GM18517 (cell line): ENCODE measurements at regions not wholly inside any gene's neighbourhood (a gene's known extent, or its start where the extent isn't known, plus 50 kb on each side); places are given as distances from the start of the nearest gene placed in this dataset.
"Not testable (repeated sequence)": the region's sequence is repeated elsewhere in the genome, so short reads cannot be mapped to it uniquely, and the experiment has no call there.

Experiments used
- ATAC-seq: cut with Tn5 transposase; IDR thresholded peaks from one replicate; pipeline ENCODE4 v1.9.1; 2021; ENCODE audit warnings: mild to moderate bottlenecking, moderate library complexity; ENCODE audit not compliant: unreplicated experiment

DNA sequence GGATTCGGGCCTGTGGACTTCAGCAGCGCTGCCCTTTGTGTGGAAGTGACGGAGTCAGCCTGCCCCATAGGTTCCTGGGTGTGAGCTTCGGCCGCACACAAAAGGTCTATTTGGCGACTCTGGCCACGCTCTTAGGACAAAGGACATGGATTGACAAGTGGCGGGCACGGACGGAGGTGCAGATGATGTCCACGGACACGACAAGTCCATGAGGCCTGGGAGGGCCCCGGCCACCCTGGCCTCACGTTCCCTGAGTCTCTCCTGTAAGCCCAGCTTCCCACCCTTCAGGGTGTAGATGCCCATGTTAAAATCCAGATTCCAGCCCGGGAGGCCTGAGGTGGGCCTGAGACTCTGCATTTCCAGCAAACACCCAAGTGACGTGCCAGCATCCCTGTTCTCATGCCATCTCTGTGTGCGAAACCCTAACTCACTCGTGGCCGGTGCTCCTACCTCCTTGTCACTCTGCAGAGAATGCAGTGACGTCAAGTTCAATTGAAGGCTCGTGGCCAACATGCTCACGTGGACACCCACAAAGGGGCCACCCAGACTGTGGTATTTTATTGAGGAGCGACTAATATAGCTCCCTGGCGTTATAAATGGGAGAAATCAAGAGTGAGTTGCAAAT lies 111.7 kb downstream of the RTP5 start:
- ATAC-seq = no peak

DNA sequence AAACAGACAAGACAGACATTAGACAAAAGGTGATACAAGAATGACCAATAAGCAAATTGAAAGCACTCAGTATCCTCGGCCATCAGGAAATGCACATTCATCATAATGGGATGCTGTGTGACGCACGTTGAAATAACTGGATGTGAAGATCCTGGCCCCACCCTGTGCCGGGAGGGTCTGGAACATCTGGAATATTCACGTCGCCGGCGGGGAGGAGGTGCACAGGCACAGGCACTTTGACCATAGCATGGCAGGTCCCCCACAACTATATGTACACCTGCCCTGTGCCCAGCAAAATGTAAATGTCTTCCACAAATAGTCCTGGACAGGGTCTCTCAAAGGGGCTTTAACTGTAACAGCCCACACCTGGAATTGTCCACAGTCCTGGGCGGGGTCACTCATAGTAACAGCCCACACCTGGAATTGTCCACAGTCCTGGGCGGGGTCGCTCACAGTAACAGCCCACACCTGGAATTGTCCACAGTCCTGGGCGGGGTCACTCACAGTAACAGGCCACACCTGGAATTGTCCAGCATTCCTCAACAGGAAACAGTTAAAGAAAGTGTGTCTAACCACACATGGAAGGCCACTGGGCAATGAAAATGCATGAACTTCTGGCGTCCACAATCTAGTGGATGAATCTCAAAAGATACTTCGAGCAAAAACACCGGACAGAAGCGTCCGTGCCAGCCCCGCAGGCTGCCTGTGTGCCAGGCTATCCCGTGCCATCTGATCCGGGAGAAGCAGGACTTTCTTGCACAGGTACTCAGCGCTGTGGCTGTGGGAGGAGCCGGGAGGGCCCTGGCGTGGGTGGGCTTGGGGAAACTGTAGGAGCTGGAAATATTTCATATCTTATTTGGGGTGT lies 113.4 kb downstream of the RTP5 start:
- no peak for ATAC-seq

DNA sequence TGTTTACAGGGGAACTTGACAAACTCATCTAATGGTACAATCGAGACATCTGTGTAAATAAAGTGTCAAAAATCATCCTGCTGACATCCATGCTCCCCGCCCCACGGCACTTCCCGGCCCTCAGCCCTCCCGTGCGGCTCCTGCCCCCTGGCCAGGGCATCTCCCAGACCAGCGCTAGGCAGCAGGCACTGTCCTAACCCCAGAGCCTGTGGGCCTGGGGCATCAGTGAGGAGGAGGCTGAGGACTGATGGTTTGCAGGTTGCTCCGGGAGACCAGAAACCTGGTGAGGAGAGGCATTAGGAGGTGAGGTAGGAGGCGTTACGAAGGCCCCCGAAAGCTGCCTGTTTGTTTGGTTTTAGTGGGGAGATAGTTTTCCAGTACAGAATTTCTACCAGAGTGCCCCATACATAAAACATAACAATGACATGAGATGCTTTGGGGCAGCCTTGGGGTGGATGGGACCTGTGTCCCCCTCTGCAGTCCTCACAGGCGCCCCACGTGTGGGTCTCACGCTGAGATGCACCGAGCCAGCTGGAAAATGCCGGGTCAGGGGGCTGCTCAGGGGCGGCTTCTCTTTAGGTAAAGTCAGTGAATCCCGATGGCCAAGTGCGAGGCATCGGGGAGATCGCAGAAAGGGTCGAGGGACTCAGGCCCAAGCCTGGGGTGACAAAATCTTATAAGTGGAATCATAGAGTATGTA lies 114.2 kb downstream of the RTP5 start:
- no peak for ATAC-seq

- ATAC-seq = no peak
These were observed 114.7 kb downstream of the RTP5 start for GRCh38 chr2:241984271-241984655.

DNA sequence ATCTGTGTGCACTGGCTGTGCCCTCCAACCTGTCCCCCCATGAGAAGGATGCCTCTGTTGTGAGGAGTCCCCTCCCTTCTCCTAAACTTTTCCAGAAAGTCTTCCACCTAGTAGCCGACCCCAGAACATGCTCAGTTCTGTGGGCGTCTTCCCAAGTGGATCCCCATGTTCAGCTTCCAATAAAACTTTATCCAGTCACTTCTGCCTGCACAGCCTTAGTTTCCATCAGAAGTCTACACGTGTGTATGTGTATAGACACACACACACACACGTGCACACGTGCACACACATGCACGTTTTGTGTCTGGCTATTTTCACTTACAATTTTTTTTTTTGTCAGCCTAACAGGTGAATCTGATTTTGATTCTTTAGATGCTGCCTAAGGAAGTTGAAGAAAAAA lies 115.1 kb downstream of the RTP5 start:
- no peak for ATAC-seq

DNA sequence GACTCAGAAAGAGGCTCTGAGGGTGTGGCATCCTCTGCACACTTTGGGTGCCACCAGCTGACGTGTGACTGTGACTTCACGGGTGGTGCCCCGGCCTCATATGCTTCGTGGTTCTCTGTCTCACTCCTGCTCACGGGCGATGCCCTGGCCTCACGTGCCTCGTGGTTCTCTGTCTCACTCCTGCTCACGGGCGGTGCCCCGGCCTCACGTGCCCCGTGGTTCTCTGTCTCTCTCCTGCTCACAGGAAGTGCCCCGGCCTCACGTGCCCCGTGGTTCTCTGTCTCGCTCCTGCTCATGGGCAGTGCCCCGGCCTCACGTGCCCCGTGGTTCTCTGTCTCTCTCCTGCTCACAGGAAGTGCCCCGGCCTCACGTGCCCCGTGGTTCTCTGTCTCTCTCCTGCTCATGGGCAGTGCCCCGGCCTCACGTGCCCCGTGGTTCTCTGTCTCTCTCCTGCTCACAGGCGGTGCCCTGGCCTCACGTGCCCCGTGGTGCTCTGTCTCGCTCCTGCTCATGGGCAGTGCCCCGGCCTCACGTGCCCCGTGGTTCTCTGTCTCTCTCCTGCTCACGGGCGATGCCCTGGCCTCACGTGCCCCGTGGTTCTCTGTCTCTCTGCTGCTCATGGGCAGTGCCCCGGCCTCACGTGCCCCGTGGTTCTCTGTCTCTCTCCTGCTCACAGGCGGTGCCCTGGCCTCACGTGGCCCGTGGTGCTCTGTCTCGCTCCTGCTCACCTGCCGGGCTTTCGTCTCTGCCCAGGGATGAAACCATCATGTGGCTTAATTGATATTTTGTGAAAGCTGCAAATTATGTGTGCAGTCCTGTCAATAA lies 115.8 kb downstream of the RTP5 start:
- ATAC-seq = not testable (repeated sequence)

DNA sequence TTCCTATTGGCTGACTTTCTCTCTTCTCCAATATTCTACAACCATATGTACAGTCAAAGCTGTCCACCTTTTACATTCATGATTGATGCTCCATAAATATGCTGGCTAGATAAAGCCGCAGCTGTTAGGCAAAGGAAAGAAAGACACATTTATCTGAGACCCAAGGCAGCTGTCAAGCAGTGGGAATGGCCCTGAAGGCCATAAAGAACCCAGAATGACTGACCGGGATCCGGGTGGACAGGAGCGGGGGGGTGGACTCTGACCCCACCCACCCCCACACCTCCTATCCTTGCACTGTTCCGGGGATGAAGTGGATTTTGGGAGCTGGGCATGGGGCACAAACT lies 116.4 kb downstream of the RTP5 start:
- ATAC-seq = no peak

GRCh38 chr2:241986836-241987641 lies 117.5 kb downstream of the RTP5 start:
- no peak for ATAC-seq

GRCh38 chr2:241987726-241988125 lies 118.2 kb downstream of the RTP5 start:
- ATAC-seq = no peak

DNA sequence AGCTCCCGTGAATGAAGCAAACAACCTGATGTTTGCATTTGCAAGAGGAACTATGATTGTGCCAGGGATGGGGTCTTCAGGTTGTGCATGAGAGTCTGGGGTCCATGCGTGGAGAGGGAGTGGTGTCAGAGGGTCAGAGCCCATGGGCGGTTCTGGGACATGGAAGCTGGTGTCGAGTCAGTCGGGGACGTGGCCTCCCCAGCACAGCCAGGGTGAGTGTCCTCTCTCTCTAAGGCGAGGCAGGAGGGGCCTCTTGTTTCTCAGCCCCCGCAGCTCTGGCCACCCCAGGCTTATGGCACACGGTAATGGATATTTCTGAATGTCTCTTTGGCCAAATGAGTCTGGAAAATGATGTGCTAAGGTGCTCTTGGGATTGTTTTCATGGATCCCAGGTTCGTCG lies 118.6 kb downstream of the RTP5 start:
- no peak for ATAC-seq

DNA sequence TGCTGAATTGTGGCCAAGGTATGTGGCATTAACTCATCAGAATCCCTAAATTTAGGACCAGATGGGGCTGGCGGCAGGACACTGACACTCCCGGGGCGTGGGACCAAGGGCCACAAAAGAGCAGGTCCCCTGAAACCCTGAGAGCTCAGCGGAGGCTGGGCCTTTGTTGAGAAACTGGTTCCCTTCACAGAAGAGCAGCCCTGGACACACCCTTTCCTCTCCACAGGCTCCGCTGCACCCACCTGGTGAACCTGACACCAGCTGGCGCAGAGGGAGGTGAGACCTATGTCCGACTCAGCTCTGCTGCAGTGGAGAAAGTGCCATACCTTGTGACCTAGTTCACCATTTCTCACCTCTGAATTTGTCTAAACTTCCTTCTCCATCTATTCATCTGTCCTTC lies 119.5 kb downstream of the RTP5 start:
- ATAC-seq = no peak

DNA sequence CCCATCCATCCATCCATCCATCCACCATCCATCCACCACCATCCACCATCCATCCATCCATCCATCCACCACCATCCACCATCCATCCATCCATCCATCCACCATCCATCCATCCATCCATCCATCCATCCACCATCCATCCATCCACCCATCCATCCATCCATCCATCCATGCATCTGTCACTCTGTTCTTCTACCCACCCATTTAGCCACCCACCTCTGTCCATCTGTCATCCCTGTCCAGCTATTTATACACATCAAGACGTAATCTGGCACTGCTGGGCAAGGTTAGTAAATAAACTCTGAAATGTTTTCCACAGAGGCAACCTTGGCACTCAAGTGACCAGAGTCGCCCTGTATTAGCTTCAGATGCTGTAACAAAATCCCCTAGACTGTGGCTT lies 120.9 kb downstream of the RTP5 start:
- no peak for ATAC-seq

GRCh38 chr2:241991299-241991698 lies 121.8 kb downstream of the RTP5 start:
- ATAC-seq = no peak

GRCh38 chr2:241992753-241993152 lies 123.2 kb downstream of the RTP5 start:
- no peak for ATAC-seq

GRCh38 chr2:241993386-241994005 lies 124.0 kb downstream of the RTP5 start:
- no peak for ATAC-seq

DNA sequence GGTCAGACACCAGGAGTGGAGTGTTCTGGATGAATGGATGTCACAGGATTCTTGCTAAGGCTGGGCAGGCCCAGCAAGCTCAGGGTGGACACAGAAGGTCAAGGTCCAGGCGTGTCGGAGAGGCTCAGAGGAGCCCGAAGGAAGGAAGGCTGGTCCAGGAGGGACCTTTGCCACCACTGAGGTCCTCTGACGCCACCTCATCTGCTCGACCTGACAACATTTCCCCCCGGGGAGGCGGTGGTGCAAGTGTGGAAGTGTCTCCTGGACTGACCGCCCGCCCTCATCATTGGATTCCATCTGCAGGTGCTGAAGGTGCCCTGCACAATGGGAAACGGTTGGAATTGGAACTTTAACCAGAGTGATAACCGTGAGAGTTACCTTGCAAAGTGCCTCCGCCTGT lies 124.6 kb downstream of the RTP5 start:
- ATAC-seq = no peak

DNA sequence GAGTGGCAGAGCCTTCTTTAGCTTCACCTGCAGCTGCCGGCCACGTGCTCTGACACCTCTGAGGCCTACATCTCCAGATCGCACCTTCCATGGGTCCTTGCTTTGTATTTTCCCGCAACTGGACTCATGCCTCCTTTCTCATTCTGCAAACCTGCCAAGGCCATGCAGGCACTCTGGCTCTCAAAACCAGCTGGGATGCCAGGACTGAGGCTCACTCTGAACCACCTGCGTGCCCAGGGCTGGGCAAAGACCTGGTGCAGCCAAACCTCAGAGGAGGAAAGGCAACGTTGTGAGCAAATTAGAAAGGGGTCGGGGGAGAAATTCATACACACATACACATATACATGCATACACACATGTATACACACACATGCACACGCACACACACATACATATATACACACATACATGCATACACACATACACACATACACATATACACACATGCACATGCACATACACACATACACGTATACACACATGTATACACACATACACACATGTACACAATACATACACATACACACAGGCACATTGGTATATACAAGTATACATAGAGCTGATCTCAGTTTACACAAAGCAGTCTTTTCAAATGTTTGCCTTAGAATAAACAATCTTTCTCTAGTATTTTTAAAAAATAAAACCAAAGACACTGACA lies 125.2 kb downstream of the RTP5 start:
- no peak for ATAC-seq

- ATAC-seq = no peak
These were observed 126.6 kb downstream of the RTP5 start for GRCh38 chr2:241996100-241996499.

GRCh38 chr2:241997017-241997416 lies 127.5 kb downstream of the RTP5 start:
- no peak for ATAC-seq
